ENCODE measurements at regions not wholly inside any gene's neighbourhood (a gene's known extent, or its start where the extent isn't known, plus 50 kb on each side); places are given as distances from the start of the nearest gene placed in this dataset.

DNA sequence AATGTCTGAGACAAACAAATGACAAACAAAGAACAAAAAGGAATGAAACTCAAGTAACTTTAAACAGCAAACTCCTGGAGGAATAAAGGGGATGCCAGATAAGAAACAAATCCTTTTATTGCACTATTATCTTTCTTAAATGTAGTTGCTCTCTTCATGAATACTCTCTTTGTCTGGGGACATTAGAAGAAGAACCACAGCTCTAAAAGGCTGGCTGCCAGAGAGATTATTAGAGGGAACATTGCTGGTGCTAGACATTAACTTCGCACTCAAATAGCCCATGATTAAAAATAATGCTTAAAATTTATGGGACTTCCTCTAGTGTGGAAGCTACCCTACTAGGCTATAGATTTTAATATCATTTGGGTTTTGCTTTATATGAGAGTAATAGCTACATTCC lies 1330.4 kb downstream of the XPNPEP1 start:
- H3K9me3 Mint-ChIP-seq: no peaks in the 10 kb centered on the region
- peaks cover 3% of the 10 kb centered on the region; the same call in 2 of the 3 replicates for H3K4me1 Mint-ChIP-seq
- H3F3A ChIP-seq (replicated peaks; ENCODE audit: low read depth): no peaks in the 10 kb centered on the region
- no peaks in the 10 kb centered on the region for H3K79me2 ChIP-seq (replicated peaks; ENCODE audit: insufficient read depth)
- peaks cover 7% of the 10 kb centered on the region for H3K4me1 ChIP-seq (ENCODE audit: insufficient read depth)
- H3K27ac Mint-ChIP-seq: no peak overlapping the region
- DNase-seq (ENCODE audit: low spot score) (no peak), ATAC-seq (no peak)
- TF ChIP-seq, protein P1, sequence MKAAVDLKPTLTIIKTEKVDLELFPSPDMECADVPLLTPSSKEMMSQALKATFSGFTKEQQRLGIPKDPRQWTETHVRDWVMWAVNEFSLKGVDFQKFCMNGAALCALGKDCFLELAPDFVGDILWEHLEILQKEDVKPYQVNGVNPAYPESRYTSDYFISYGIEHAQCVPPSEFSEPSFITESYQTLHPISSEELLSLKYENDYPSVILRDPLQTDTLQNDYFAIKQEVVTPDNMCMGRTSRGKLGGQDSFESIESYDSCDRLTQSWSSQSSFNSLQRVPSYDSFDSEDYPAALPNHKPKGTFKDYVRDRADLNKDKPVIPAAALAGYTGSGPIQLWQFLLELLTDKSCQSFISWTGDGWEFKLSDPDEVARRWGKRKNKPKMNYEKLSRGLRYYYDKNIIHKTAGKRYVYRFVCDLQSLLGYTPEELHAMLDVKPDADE (IDR thresholded peaks at IDR 0.05): no peak
- TF ChIP-seq CREB1 (CRISPR knock-in tag; IDR thresholded peaks at IDR 0.05; ENCODE audit: low read depth) (no peak), ZNF462 (CRISPR knock-in tag; IDR thresholded peaks at IDR 0.05) (no peak), NANOG (IDR thresholded peaks at IDR 0.05; ENCODE audit: borderline replicate concordance) (no peak), STAT1 (IDR thresholded peaks at IDR 0.05; ENCODE audit: unreplicated experiment) (no peak), EZH2phosphoT487 (IDR thresholded peaks at IDR 0.05; ENCODE audit: unreplicated experiment) (no peak), JUNB (IDR thresholded peaks at IDR 0.05; ENCODE audit: unreplicated experiment) (no peak), ZNF114 (CRISPR knock-in tag; IDR thresholded peaks at IDR 0.05) (no peak), POLR2AphosphoS5 (IDR thresholded peaks at IDR 0.05; ENCODE audit: low read depth) (no peak), EZH2 (IDR thresholded peaks at IDR 0.05; ENCODE audit: low read depth, unreplicated experiment) (no peak)
- TF ChIP-seq, protein P2, sequence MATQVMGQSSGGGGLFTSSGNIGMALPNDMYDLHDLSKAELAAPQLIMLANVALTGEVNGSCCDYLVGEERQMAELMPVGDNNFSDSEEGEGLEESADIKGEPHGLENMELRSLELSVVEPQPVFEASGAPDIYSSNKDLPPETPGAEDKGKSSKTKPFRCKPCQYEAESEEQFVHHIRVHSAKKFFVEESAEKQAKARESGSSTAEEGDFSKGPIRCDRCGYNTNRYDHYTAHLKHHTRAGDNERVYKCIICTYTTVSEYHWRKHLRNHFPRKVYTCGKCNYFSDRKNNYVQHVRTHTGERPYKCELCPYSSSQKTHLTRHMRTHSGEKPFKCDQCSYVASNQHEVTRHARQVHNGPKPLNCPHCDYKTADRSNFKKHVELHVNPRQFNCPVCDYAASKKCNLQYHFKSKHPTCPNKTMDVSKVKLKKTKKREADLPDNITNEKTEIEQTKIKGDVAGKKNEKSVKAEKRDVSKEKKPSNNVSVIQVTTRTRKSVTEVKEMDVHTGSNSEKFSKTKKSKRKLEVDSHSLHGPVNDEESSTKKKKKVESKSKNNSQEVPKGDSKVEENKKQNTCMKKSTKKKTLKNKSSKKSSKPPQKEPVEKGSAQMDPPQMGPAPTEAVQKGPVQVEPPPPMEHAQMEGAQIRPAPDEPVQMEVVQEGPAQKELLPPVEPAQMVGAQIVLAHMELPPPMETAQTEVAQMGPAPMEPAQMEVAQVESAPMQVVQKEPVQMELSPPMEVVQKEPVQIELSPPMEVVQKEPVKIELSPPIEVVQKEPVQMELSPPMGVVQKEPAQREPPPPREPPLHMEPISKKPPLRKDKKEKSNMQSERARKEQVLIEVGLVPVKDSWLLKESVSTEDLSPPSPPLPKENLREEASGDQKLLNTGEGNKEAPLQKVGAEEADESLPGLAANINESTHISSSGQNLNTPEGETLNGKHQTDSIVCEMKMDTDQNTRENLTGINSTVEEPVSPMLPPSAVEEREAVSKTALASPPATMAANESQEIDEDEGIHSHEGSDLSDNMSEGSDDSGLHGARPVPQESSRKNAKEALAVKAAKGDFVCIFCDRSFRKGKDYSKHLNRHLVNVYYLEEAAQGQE (IDR thresholded peaks at IDR 0.05; ENCODE audit: unreplicated experiment): no peak
- TF ChIP-seq, protein P3, sequence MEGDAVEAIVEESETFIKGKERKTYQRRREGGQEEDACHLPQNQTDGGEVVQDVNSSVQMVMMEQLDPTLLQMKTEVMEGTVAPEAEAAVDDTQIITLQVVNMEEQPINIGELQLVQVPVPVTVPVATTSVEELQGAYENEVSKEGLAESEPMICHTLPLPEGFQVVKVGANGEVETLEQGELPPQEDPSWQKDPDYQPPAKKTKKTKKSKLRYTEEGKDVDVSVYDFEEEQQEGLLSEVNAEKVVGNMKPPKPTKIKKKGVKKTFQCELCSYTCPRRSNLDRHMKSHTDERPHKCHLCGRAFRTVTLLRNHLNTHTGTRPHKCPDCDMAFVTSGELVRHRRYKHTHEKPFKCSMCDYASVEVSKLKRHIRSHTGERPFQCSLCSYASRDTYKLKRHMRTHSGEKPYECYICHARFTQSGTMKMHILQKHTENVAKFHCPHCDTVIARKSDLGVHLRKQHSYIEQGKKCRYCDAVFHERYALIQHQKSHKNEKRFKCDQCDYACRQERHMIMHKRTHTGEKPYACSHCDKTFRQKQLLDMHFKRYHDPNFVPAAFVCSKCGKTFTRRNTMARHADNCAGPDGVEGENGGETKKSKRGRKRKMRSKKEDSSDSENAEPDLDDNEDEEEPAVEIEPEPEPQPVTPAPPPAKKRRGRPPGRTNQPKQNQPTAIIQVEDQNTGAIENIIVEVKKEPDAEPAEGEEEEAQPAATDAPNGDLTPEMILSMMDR (conservative IDR thresholded peaks at IDR 0.05; ENCODE audit: low read depth in 2 of 2): no peak
- H3K9me2 ChIP-seq (ENCODE audit: insufficient read depth): no peaks in the 10 kb centered on the region
- peaks cover 39% of the 10 kb centered on the region for H3K27me3 Mint-ChIP-seq (ENCODE audit: insufficient read depth, low read depth, poor library complexity)
- H3K4me3 ChIP-seq: no peak overlapping the region
- no peaks in the 10 kb centered on the region for H3K36me3 ChIP-seq (ENCODE audit: insufficient read depth)
- no peak overlapping the region for H3K4me3 Mint-ChIP-seq
- H3K27me3 ChIP-seq (ENCODE audit: insufficient read depth): peaks cover 46% of the 10 kb centered on the region
- no peak overlapping the region for H2AFZ ChIP-seq
- H4K20me1 ChIP-seq (replicated peaks; ENCODE audit: insufficient read depth): no peaks in the 10 kb centered on the region
- H3K27ac ChIP-seq (ENCODE audit: low read depth): no peak overlapping the region
- H3K36me3 Mint-ChIP-seq (ENCODE audit: low read depth): no peaks in the 10 kb centered on the region
- H3K4me2 ChIP-seq: no peak overlapping the region

All from GM23338 (cell line).